ENCODE measurements at regions not wholly inside any gene's neighbourhood (a gene's known extent, or its start where the extent isn't known, plus 50 kb on each side); places are given as distances from the start of the nearest gene placed in this dataset.

GRCh38 chr18:28916456-28916855 is 739.5 kb upstream of the CDH2 start:
- no peak for ATAC-seq
- no peak for TF ChIP-seq ISL1 (CRISPR knock-in tag; IDR thresholded peaks at IDR 0.05)
- TF ChIP-seq, protein P1, sequence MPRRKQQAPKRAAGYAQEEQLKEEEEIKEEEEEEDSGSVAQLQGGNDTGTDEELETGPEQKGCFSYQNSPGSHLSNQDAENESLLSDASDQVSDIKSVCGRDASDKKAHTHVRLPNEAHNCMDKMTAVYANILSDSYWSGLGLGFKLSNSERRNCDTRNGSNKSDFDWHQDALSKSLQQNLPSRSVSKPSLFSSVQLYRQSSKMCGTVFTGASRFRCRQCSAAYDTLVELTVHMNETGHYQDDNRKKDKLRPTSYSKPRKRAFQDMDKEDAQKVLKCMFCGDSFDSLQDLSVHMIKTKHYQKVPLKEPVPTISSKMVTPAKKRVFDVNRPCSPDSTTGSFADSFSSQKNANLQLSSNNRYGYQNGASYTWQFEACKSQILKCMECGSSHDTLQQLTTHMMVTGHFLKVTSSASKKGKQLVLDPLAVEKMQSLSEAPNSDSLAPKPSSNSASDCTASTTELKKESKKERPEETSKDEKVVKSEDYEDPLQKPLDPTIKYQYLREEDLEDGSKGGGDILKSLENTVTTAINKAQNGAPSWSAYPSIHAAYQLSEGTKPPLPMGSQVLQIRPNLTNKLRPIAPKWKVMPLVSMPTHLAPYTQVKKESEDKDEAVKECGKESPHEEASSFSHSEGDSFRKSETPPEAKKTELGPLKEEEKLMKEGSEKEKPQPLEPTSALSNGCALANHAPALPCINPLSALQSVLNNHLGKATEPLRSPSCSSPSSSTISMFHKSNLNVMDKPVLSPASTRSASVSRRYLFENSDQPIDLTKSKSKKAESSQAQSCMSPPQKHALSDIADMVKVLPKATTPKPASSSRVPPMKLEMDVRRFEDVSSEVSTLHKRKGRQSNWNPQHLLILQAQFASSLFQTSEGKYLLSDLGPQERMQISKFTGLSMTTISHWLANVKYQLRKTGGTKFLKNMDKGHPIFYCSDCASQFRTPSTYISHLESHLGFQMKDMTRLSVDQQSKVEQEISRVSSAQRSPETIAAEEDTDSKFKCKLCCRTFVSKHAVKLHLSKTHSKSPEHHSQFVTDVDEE (CRISPR knock-in tag; IDR thresholded peaks at IDR 0.05), result no peak

- peak; percentile 35; the same call in 2 of the 3 replicates for ATAC-seq
- TF ChIP-seq ESRRG (CRISPR knock-in tag; IDR thresholded peaks at IDR 0.05) (no peak), TOX (CRISPR knock-in tag; IDR thresholded peaks at IDR 0.05; ENCODE audit: borderline replicate concordance) (no peak), ZNF70 (CRISPR knock-in tag; IDR thresholded peaks at IDR 0.05) (no peak), ZNF565 (CRISPR knock-in tag; conservative IDR thresholded peaks at IDR 0.05; ENCODE audit: low read depth) (no peak), ZFP3 (CRISPR knock-in tag; IDR thresholded peaks at IDR 0.05) (no peak), ARNTL (CRISPR knock-in tag; IDR thresholded peaks at IDR 0.05; ENCODE audit: borderline replicate concordance, low read depth) (no peak), ZFP30 (CRISPR knock-in tag; IDR thresholded peaks at IDR 0.05) (no peak), TCF4 (CRISPR knock-in tag; IDR thresholded peaks at IDR 0.05; ENCODE audit: borderline replicate concordance) (no peak), ZNF8 (CRISPR knock-in tag; IDR thresholded peaks at IDR 0.05) (no peak), BACH2 (CRISPR knock-in tag; IDR thresholded peaks at IDR 0.05; ENCODE audit: borderline replicate concordance) (no peak), CREB5 (CRISPR knock-in tag; IDR thresholded peaks at IDR 0.05; ENCODE audit: low read depth) (no peak), OSR1 (CRISPR knock-in tag; IDR thresholded peaks at IDR 0.05) (no peak), GLIS3 (CRISPR knock-in tag; IDR thresholded peaks at IDR 0.05) (no peak), SNAI2 (CRISPR knock-in tag; IDR thresholded peaks at IDR 0.05) (no peak), ZC3H10 (CRISPR knock-in tag; IDR thresholded peaks at IDR 0.05) (no peak), ISL1 (CRISPR knock-in tag; IDR thresholded peaks at IDR 0.05) (no peak), CSRNP3 (CRISPR knock-in tag; IDR thresholded peaks at IDR 0.05) (no peak)
- TF ChIP-seq, protein P2, sequence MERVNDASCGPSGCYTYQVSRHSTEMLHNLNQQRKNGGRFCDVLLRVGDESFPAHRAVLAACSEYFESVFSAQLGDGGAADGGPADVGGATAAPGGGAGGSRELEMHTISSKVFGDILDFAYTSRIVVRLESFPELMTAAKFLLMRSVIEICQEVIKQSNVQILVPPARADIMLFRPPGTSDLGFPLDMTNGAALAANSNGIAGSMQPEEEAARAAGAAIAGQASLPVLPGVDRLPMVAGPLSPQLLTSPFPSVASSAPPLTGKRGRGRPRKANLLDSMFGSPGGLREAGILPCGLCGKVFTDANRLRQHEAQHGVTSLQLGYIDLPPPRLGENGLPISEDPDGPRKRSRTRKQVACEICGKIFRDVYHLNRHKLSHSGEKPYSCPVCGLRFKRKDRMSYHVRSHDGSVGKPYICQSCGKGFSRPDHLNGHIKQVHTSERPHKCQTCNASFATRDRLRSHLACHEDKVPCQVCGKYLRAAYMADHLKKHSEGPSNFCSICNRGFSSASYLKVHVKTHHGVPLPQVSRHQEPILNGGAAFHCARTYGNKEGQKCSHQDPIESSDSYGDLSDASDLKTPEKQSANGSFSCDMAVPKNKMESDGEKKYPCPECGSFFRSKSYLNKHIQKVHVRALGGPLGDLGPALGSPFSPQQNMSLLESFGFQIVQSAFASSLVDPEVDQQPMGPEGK (CRISPR knock-in tag; IDR thresholded peaks at IDR 0.05; ENCODE audit: borderline replicate concordance), result no peak
Observed at GRCh38 chr18:28905509-28905908, 728.6 kb upstream of the CDH2 start.

- no peak for ATAC-seq
- TF ChIP-seq CSDC2 (CRISPR knock-in tag; IDR thresholded peaks at IDR 0.05), result no peak
- no peak for TF ChIP-seq ARNTL (CRISPR knock-in tag; IDR thresholded peaks at IDR 0.05; ENCODE audit: borderline replicate concordance, low read depth)
- TF ChIP-seq ESRRG (CRISPR knock-in tag; IDR thresholded peaks at IDR 0.05), result no peak
- TF ChIP-seq PPARA (CRISPR knock-in tag; IDR thresholded peaks at IDR 0.05; ENCODE audit: borderline replicate concordance), result no peak
- TF ChIP-seq TCF4 (CRISPR knock-in tag; IDR thresholded peaks at IDR 0.05; ENCODE audit: borderline replicate concordance), result no peak
- no peak for TF ChIP-seq CREB5 (CRISPR knock-in tag; IDR thresholded peaks at IDR 0.05; ENCODE audit: low read depth)
- no peak for TF ChIP-seq CSRNP3 (CRISPR knock-in tag; IDR thresholded peaks at IDR 0.05)
- no peak for TF ChIP-seq ZNF70 (CRISPR knock-in tag; IDR thresholded peaks at IDR 0.05)
Observed at GRCh38 chr18:28904789-28905364, 727.9 kb upstream of the CDH2 start.

Measured in SK-N-SH treated with all-trans-retinoic acid at 6 μM for 48 hours (cell line).